GM18505 (cell line): ENCODE measurements at regions not wholly inside any gene's neighbourhood (a gene's known extent, or its start where the extent isn't known, plus 50 kb on each side); places are given as distances from the start of the nearest gene placed in this dataset.

Source experiments
- ATAC-seq: cut with Tn5 transposase; IDR thresholded peaks from one replicate; pipeline ENCODE4 v1.9.1; 2021; ENCODE audit not compliant: unreplicated experiment
- POLR2A ChIP-seq: IDR thresholded peaks from 4 replicates; pipeline ENCODE4 v1.6.1; 2011; ENCODE audit warnings: borderline replicate concordance; ENCODE audit not compliant: insufficient read depth, insufficient read length; ENCODE audit errors: extremely low read depth

DNA sequence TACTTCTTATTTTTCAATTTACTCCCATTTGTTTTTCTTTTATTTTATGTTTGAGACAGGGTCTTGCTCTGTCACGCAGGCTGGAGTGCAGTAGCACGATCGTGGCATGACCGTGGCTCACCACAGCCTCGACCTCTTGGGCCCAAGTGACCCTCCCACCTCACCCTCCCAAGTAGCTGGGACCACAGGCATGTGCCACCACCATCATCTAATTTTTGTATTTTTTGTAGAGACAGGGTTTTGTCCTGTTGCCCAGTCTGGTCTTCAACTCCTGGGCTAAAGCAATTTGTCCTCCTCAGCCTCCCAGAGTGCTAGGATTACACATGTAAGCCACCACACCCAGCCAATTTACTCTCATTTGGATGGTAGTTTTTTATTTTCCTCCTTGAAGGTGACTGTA is 679.3 kb upstream of the CCDC179 start:
- ATAC-seq, result no peak

DNA sequence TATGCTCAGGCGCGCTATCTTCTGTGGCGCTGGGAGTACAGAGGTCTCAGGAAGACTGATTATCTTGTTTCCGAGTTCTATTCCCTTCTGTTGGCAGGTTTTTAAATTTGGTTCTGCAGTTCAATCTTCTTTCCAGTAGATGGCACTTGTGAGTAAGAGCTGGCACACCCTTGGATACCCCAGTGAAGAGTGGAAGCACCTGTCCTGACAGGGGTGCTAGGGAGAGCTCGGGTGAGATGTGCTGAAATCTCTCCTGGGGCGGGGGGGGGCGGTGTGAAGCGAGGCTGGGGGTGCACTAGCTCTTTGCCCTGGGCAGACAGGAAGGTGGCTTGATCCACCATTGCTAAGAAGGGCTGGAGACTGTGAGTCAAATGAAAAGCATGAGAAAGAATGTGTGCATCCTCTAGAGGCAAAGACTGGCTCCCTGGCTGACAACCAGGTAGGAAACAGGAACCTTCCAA is 679.9 kb upstream of the CCDC179 start:
- no peak for TF ChIP-seq POLR2A
- ATAC-seq, result peak; percentile 93

More for the DNA sequence above, 679.3 kb upstream of the CCDC179 start:
- TF ChIP-seq POLR2A, result no peak

DNA sequence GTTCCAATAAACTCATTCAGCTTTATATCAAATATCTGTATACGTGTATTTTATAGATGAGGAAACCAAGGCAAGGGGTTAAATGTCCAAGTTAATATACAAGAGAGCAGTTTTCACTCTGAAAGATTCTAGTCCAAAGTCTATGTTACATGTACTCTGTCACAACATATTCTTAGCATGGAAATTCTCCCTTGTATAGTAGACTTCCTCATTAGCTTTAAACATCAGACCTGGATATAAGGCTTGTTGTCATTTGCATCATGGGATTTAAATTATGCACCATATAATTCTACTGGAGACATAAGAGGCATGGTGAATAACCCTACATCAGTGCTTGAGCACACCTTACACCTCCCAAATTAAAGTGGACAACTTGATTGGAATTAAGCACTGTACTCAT is 681.9 kb upstream of the CCDC179 start:
- no peak for ATAC-seq
- no peak for TF ChIP-seq POLR2A

DNA sequence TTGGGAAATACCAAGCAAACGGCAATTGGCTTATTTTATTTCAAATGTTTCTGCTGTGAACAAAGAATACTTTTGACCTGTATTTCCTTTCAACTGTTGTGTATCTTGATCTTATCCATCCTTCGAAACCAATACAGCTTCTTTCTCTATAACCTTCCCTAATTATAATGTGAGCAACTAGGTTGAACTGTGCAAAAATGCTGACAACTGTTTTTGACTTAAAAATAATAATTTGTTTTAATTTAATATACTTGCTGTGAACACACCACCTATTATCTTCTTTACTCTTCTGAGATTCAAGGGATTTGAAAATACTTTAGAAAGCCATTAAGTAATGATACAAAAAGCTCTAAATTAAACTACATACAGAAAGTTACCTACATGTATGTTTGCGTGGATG is 682.5 kb upstream of the CCDC179 start:
- ATAC-seq, result no peak
- no peak for TF ChIP-seq POLR2A

DNA sequence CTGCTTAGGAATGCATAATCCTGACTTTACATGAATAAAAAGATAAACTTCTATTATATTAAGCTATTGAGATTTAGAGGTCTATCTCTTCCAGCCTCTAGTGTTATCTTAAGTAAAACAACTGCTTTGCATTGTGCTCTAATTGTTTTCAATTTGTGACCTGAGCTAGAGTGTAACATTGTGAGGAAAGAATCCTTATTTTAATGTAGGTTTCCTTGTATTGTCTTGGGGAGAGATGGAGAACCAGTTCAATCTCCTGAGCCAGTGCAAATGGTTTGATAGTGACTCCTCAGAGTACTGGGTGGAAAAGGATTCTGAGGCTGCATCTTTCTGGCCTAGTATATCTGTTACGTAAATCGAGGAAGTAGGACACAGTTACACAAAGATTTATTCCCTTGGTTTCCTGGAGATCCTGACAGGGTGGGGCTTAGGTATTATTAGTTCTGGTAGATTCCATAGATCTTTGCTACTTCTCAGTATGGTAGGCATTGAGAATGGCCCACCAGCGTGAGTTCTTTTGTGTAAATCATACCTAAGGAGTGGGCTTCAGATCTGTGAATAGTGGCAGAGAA is 683.5 kb upstream of the CCDC179 start:
- no peak for ATAC-seq
- no peak for TF ChIP-seq POLR2A

DNA sequence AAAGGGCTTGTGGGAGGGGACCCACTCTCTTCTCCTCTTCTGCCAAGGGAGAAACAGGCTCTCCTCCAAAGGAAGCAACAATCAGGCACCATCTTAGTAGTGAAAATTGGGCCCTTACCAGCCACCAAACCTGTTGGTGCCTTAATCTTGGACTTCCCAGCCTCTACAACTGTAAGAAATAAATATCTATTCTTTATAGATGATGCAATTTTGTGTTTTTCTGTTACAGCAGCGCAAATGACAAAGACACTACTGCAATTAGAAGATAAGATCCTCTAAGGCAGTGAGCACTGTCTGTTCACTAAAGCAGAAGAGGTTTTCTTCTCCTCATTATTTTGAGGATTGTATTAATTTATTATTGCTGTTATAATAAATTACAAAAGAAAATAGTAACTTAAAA is 691.4 kb upstream of the CCDC179 start:
- ATAC-seq, result no peak
- TF ChIP-seq POLR2A, result no peak

DNA sequence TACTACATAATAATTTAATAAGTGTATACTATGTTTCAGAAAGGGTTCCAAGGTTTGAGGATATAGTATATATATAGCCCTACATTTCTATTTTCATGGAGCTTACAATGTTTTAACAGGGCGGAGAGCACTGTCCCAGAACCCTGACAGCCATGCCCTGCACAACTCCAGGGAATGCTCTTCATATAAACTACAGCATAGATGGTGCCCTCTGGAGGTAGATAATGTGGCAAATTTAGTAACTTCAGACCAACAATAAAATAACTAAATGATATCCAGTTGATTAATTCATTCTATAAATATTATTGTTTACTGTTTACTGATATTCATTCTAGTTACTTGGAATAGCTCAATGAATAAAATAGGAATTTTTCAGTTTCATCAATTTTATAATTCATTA is 693.7 kb upstream of the CCDC179 start:
- ATAC-seq, result no peak
- TF ChIP-seq POLR2A, result no peak

DNA sequence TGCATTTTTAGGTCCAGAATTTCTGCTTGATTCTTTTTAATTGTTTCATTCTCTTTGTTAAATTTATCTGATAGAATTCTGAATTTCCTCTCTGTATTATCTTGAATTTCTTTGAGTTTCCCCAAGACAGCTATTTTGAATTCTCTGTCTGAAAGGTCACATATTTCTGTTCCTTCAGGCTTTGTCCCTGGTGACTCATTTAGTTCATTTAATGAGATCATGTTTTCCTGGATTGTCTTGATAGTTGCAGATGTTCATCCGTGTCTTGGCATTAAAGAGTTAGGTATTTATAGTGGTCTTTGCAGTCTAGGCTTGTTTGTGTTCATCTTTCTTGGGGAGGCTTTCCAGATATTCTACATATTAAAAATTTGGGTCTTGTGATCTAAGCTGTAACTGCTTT is 694.8 kb upstream of the CCDC179 start:
- TF ChIP-seq POLR2A, result no peak
- no peak for ATAC-seq

DNA sequence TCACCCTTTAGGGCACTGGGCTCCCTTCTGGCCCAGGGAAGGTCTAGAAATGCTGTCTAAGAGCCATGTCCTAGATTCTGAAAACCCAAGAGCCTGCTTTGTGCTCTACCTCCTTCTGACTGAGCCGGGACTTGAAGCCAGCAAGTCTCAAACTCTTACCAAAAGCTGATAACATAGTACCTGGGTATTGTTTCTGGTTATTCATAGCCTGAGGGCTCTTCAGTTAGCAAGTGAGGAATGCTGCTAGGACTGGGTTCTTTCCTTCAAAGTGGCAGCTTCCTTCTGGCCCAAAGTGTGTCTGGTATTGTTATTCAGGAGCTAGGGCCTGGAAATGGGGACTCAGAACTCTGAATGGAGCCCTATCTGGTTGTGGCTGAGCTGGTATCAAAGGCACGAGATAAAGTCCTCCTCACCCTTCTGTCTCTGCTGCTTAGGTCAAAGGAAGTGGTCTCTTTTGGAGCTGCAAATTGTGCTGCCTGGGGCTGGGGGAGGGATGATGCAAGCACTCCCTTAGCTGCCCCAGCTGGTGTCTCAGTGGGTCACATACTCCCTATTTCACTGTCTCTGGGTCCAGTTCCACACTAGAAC is 696.0 kb upstream of the CCDC179 start:
- no peak for ATAC-seq
- TF ChIP-seq POLR2A, result no peak

DNA sequence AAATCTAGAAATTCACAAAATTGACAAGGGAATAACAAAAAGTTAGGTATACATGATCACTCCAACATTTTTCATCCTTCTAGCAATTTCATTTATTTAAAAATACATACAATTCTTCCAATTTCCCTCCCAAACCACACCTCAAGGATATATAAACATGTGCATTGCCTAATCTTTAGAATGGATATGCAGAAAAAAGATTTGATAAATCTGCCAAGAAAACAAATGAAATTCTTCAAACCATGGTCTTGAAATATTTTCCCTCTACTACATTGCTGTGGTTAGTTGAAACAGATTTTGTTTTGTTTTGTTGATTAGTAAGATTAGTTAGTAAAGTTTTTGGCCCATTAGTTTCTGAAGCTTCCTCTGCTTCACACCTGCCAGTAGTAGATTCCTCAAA is 703.3 kb upstream of the CCDC179 start:
- ATAC-seq, result no peak
- TF ChIP-seq POLR2A, result no peak

DNA sequence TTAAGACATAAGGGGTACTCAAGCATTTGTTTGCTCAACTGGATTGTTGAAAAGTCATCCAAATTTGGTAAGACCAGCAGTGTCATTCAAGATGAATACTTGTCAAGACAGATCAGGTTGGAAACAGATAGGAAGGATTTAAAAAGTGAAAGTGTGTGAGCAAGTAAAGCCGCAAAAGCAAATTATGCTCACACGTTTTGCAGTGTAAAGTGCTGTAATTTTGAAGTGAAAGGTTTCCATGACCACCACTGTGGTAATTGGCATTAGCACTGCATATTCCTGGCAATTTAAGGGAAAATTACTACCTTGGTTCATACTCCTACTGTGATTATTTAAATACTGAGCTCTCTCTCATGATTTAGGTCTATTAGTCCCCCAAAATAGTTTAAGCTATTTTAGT is 704.1 kb upstream of the CCDC179 start:
- TF ChIP-seq POLR2A, result no peak
- no peak for ATAC-seq

DNA sequence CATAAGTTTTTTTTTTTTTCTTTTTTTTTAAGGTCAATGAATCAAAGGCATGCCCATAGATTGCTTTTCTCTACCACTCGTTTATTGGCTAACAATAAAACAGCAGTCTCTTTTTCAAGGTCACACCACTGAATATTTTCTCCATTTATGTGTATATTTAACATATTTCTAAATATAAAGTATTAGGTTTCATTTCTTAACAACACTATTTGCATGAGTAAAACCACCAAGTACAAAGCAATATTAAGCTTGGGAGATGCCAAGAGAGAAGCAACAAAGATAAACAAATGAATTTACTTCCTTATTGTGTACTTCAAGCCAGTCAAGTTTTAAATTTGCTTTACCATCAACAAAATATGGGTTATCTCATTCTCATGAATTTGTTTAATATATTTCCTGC is 708.9 kb upstream of the CCDC179 start:
- no peak for ATAC-seq
- no peak for TF ChIP-seq POLR2A

DNA sequence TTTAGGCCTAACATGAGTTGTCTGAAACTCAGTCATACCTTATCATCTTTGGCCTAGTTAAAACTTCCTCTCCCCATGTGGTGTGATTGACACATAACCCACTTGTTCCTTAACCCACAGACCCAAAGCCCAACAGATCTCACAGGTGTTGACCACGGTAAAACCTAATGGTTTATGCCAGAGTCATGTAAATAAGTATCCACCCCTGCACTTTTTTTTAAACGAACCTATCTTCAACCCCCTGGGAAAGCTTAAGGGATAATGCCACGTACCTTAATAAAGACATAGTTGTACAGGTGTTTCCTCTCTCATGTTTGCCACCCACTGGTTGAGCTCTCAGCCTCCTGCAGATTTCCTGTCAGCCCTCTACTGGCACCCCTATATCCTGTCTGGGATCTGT is 709.3 kb upstream of the CCDC179 start:
- ATAC-seq, result no peak
- no peak for TF ChIP-seq POLR2A

DNA sequence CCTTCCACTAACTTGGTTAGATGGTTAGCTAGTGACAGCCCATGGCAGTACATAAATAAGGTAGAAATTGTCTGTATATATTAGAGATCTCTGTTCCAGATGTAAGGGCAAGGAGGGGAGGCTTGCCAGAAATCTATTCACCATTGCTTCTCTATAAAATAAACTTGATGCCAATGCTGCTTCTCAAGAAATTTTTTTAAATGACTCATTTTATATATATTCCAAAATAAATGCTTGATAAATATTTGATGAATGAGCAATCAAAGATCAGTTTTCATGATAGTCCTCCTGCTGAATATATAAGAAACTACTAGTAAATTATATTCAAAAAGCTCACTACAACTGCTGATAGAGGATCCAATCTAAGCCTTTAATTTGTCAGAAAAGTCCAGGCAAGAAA is 710.6 kb upstream of the CCDC179 start:
- no peak for TF ChIP-seq POLR2A
- no peak for ATAC-seq

DNA sequence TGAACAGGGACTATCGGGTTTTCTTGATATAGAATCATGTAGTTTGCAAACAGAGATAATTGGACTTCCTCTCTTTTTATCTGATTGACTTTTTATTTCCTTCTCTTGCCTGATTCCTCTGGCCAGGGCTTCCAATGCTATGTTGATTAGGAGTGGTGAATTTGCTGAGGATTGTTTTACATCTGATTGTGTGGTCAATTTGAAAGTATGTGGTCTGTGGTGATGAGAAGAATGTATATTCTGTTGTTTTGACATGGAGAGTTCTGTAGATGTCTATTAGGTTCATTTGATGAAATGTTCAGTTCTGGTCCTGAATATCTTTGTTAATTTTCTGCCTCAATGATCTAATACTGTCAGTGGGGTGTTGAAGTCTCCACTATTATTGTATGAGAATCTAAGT is 713.2 kb upstream of the CCDC179 start:
- no peak for TF ChIP-seq POLR2A
- ATAC-seq, result no peak
